Activated CD8-positive, alpha-beta memory T cell treated with anti-CD3 and anti-CD28 coated beads for 36 hours (primary cell): ENCODE measurements at regions not wholly inside any gene's neighbourhood (a gene's known extent, or its start where the extent isn't known, plus 50 kb on each side); places are given as distances from the start of the nearest gene placed in this dataset.

Source experiments
- CTCF ChIA-PET: fragments of 350-600 bp; sonication (Branson Sonifier 250); formaldehyde crosslinking; loops from one replicate; lab custom pipeline; 2021; ENCODE audit warnings: antibody characterized with exemption; lab: Charles Lee
- POLR2A ChIA-PET: fragments of 350-600 bp; sonication (Branson Sonifier 250); formaldehyde crosslinking; loops from one replicate; lab custom pipeline; 2021; ENCODE audit warnings: antibody characterized with exemption; lab: Charles Lee

GRCh38 chrX:15128861-15129260 is 141.0 kb downstream of the ASB9 start:
- POLR2A ChIA-PET, result no interaction called here
- CTCF ChIA-PET, result no interaction called here

GRCh38 chrX:15127010-15127409 is 142.9 kb downstream of the ASB9 start:
- CTCF ChIA-PET, result no interaction called here
- POLR2A ChIA-PET, result no interaction called here

- CTCF ChIA-PET, result no interaction called here
Measured at GRCh38 chrX:15116900-15117299, 153.0 kb downstream of the ASB9 start.

GRCh38 chrX:15114743-15115566 is 154.9 kb downstream of the ASB9 start:
- ChIA-PET CTCF (no interaction called here), POLR2A (no interaction called here)

More at GRCh38 chrX:15116900-15117299, 153.0 kb downstream of the ASB9 start:
- POLR2A ChIA-PET, result no interaction called here

- ChIA-PET CTCF (no interaction called here), POLR2A (no interaction called here)
Measured at GRCh38 chrX:15107367-15107988, 162.4 kb downstream of the ASB9 start.

GRCh38 chrX:15098505-15098904 is 171.4 kb downstream of the ASB9 start:
- CTCF ChIA-PET, result no interaction called here
- POLR2A ChIA-PET, result no interaction called here

- POLR2A ChIA-PET, result no interaction called here
- CTCF ChIA-PET, result no interaction called here
Measured at GRCh38 chrX:15087747-15088146, 182.1 kb downstream of the ASB9 start.

GRCh38 chrX:15073313-15073712 is 196.6 kb downstream of the ASB9 start:
- CTCF ChIA-PET, result no interaction called here
- POLR2A ChIA-PET, result no interaction called here

- CTCF ChIA-PET, result no interaction called here
- POLR2A ChIA-PET, result no interaction called here
Measured at GRCh38 chrX:15072880-15073279, 197.0 kb downstream of the ASB9 start.

- CTCF ChIA-PET, result no interaction called here
- POLR2A ChIA-PET, result no interaction called here
Measured at GRCh38 chrX:15072259-15072658, 197.6 kb downstream of the ASB9 start.

GRCh38 chrX:15059474-15059873 is 186.3 kb downstream of the MOSPD2 start:
- ChIA-PET POLR2A (no interaction called here), CTCF (no interaction called here)

GRCh38 chrX:15056044-15056443 is 182.8 kb downstream of the MOSPD2 start:
- ChIA-PET CTCF (no interaction called here), POLR2A (no interaction called here)

- POLR2A ChIA-PET, result no interaction called here
- CTCF ChIA-PET, result no interaction called here
Measured at GRCh38 chrX:15055146-15055930, 182.1 kb downstream of the MOSPD2 start.

GRCh38 chrX:15050395-15050794 is 177.2 kb downstream of the MOSPD2 start:
- CTCF ChIA-PET, result no interaction called here

GRCh38 chrX:15043538-15043937 is 170.3 kb downstream of the MOSPD2 start:
- ChIA-PET CTCF (no interaction called here), POLR2A (no interaction called here)

More at GRCh38 chrX:15050395-15050794, 177.2 kb downstream of the MOSPD2 start:
- POLR2A ChIA-PET, result no interaction called here

- ChIA-PET POLR2A (no interaction called here), CTCF (no interaction called here)
Measured at GRCh38 chrX:15033917-15034316, 160.7 kb downstream of the MOSPD2 start.

GRCh38 chrX:15017491-15017890 is 144.3 kb downstream of the MOSPD2 start:
- POLR2A ChIA-PET, result no interaction called here
- CTCF ChIA-PET, result no interaction called here

- CTCF ChIA-PET, result no interaction called here
- POLR2A ChIA-PET, result no interaction called here
Measured at GRCh38 chrX:15016051-15016450, 142.8 kb downstream of the MOSPD2 start.

- POLR2A ChIA-PET, result no interaction called here
- CTCF ChIA-PET, result no interaction called here
Measured at GRCh38 chrX:15014281-15014680, 141.1 kb downstream of the MOSPD2 start.

- CTCF ChIA-PET, result no interaction called here
- POLR2A ChIA-PET, result no interaction called here
Measured at GRCh38 chrX:15013461-15013860, 140.2 kb downstream of the MOSPD2 start.
